ENCODE measurements at regions not wholly inside any gene's neighbourhood (a gene's known extent, or its start where the extent isn't known, plus 50 kb on each side); places are given as distances from the start of the nearest gene placed in this dataset.

- Histone ChIP-seq H3K4me1 (ENCODE audit: insufficient read depth, low read length) (no peaks in the 10 kb centered on the region), H3K9me3 (ENCODE audit: low read length) (no peaks in the 10 kb centered on the region), H2AFZ (ENCODE audit: low read depth, low read length) (no peak overlapping the region), H3K4me3 (ENCODE audit: low read length) (no peak overlapping the region), H3K27me3 (ENCODE audit: insufficient read depth, low read length) (no peaks in the 10 kb centered on the region), H3K36me3 (ENCODE audit: insufficient read depth, low read length) (no peaks in the 10 kb centered on the region)
These were observed 168.8 kb upstream of the ST8SIA2 start for GRCh38 chr15:92224843-92225242.

DNA sequence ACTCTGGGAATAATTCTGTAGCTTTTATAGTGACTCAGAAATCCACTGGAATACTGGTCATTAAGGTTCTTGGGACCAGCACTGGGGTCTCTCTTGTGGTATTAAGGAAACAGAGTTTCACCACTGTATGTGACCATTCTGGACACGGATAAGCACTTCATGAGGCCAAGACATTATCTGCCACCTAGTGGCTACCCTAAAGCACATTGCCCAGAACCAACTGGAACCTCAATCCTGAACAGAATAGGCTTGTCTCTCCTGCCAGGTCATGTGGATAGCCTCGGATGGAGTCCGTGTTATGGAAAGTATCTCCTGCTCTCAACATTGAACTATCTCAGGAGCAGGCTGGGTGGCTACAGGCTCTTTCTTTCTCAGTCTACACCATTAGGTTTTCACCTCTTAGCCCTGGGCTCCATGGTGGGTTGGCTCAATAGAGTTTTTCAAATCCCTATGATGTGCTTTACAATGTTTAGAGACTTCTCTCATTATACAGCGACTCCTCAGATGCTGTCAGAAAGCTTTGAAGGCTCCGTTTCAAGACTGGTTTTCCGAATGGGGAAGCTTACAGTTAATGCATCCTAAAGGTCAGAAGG is 167.6 kb upstream of the ST8SIA2 start:
- no peak overlapping the region for H2AFZ ChIP-seq (ENCODE audit: low read depth, low read length)
- no peaks in the 10 kb centered on the region for H3K9me3 ChIP-seq (ENCODE audit: low read length)
- H3K4me3 ChIP-seq (ENCODE audit: low read length), result no peak overlapping the region
- H3K4me1 ChIP-seq (ENCODE audit: insufficient read depth, low read length), result no peaks in the 10 kb centered on the region
- no peaks in the 10 kb centered on the region for H3K36me3 ChIP-seq (ENCODE audit: insufficient read depth, low read length)
- no peaks in the 10 kb centered on the region for H3K27me3 ChIP-seq (ENCODE audit: insufficient read depth, low read length)

- Histone ChIP-seq H2AFZ (ENCODE audit: low read depth, low read length) (no peak overlapping the region), H3K4me1 (ENCODE audit: insufficient read depth, low read length) (no peaks in the 10 kb centered on the region), H3K27me3 (ENCODE audit: insufficient read depth, low read length) (no peaks in the 10 kb centered on the region), H3K4me3 (ENCODE audit: low read length) (no peak overlapping the region), H3K9me3 (ENCODE audit: low read length) (no peaks in the 10 kb centered on the region), H3K36me3 (ENCODE audit: insufficient read depth, low read length) (no peaks in the 10 kb centered on the region)
These were observed 164.9 kb upstream of the ST8SIA2 start for GRCh38 chr15:92228830-92229229.

DNA sequence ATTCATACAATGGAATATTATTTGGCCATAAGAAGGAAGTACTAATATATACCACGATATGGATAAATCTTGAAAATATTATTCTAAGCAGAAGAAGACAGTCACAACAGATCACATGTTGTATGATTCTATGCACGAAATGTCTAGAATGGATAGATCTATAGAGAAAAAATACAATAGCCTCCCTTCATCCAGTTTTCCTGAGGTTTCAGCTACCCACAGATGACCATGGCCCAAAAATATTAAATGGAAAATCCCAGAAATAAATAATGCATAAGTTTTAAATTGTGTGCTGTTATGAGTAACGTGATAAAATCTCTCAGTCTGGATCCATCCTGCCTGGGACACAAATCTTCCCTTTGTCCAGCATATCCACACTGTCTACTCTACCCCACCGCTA is 162.2 kb upstream of the ST8SIA2 start:
- no peak overlapping the region for H2AFZ ChIP-seq (ENCODE audit: low read depth, low read length)
- H3K4me1 ChIP-seq (ENCODE audit: insufficient read depth, low read length), result no peaks in the 10 kb centered on the region
- no peaks in the 10 kb centered on the region for H3K36me3 ChIP-seq (ENCODE audit: insufficient read depth, low read length)
- H3K27me3 ChIP-seq (ENCODE audit: insufficient read depth, low read length), result no peaks in the 10 kb centered on the region
- H3K9me3 ChIP-seq (ENCODE audit: low read length), result no peaks in the 10 kb centered on the region
- H3K4me3 ChIP-seq (ENCODE audit: low read length), result no peak overlapping the region

DNA sequence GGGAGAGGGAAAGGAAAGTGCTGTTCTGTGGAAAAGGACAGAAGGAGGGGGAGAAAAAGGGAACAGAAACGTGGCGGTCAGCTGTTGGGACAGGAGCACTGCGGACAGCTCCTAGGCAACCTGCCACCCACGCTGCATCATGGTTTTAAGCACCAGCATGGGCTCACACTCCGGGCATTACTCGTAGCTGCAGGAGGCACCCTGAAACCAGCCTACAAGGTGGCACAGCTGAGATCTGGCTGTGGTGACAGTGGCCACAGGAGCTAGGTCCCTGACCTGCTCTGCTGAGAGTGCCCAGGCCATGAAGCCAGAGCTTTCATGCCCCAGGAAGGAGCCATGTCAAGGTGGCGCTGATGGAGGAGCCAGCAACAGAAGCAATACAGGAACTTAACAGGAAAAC is 161.4 kb upstream of the ST8SIA2 start:
- no peak overlapping the region for H3K4me3 ChIP-seq (ENCODE audit: low read length)
- no peaks in the 10 kb centered on the region for H3K4me1 ChIP-seq (ENCODE audit: insufficient read depth, low read length)
- no peak overlapping the region for H2AFZ ChIP-seq (ENCODE audit: low read depth, low read length)
- H3K36me3 ChIP-seq (ENCODE audit: insufficient read depth, low read length), result no peaks in the 10 kb centered on the region
- H3K9me3 ChIP-seq (ENCODE audit: low read length), result no peaks in the 10 kb centered on the region
- H3K27me3 ChIP-seq (ENCODE audit: insufficient read depth, low read length), result no peaks in the 10 kb centered on the region

DNA sequence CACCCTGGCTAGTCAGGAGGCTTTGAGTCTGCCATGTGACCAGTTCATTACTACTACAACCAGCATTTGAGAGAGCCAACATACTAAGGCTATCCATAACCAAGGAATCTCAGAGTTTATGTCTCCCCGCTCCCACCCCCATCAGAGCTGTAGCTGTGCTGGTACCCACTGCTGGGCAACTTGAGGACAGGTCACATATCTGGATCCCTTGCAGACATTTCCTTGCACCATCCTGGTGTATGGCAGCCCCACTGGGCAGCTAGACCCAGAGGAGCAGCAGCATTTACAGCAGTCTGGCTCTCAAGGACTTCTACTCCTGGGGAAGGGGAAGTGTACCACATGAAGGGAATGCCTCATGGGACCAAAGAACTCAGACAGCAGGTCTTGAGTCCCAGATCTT is 160.8 kb upstream of the ST8SIA2 start:
- Histone ChIP-seq H2AFZ (ENCODE audit: low read depth, low read length) (no peak overlapping the region), H3K4me1 (ENCODE audit: insufficient read depth, low read length) (no peaks in the 10 kb centered on the region), H3K4me3 (ENCODE audit: low read length) (no peak overlapping the region), H3K9me3 (ENCODE audit: low read length) (no peaks in the 10 kb centered on the region), H3K36me3 (ENCODE audit: insufficient read depth, low read length) (no peaks in the 10 kb centered on the region), H3K27me3 (ENCODE audit: insufficient read depth, low read length) (no peaks in the 10 kb centered on the region)

DNA sequence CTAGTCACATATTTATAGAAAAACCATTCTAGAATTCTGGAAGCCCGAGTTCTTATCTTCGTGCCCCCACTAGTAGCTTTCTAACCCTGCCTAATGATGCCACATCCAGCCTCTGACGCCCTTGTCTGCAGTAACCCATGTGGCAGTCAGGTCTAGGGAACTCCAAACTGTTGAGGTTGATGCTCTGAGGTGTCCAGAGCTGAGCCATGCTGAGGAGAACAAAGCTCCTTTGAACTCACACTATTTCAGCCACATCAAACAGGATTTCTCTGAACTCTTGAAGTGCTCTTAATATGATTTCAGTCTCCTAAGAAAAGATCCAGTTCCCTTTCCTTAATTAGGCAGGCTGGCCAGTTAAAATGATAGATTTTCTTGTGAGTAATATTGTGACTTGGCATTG is 150.5 kb upstream of the ST8SIA2 start:
- Histone ChIP-seq H2AFZ (ENCODE audit: low read depth, low read length) (no peak overlapping the region), H3K9me3 (ENCODE audit: low read length) (no peaks in the 10 kb centered on the region), H3K36me3 (ENCODE audit: insufficient read depth, low read length) (no peaks in the 10 kb centered on the region), H3K4me3 (ENCODE audit: low read length) (no peak overlapping the region), H3K27me3 (ENCODE audit: insufficient read depth, low read length) (no peaks in the 10 kb centered on the region), H3K4me1 (ENCODE audit: insufficient read depth, low read length) (no peaks in the 10 kb centered on the region)

DNA sequence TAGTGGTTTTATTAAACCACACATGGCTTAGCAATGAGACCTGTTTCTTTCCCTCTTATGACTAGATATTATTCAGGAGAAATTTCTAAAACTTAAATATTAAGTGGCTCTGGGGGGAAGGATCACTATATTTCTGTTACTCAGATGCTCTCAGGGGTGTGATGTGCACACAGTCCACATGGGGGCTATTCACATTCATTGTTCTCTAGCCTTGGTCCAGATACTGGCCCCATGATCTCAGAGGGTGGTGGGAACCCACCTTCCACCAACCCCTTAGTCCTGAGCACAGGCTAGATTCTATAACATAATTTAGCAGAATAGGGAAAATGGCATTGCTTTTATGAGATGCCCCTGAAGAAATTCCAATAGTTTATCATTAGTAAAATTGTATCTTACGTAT is 149.0 kb upstream of the ST8SIA2 start:
- H3K36me3 ChIP-seq (ENCODE audit: insufficient read depth, low read length), result no peaks in the 10 kb centered on the region
- H3K4me1 ChIP-seq (ENCODE audit: insufficient read depth, low read length), result no peaks in the 10 kb centered on the region
- H3K4me3 ChIP-seq (ENCODE audit: low read length), result no peak overlapping the region
- H3K9me3 ChIP-seq (ENCODE audit: low read length), result no peaks in the 10 kb centered on the region
- no peaks in the 10 kb centered on the region for H3K27me3 ChIP-seq (ENCODE audit: insufficient read depth, low read length)
- no peak overlapping the region for H2AFZ ChIP-seq (ENCODE audit: low read depth, low read length)

GRCh38 chr15:92247649-92248242 is 145.9 kb upstream of the ST8SIA2 start:
- Histone ChIP-seq H3K9me3 (ENCODE audit: low read length) (no peaks in the 10 kb centered on the region), H3K4me1 (ENCODE audit: insufficient read depth, low read length) (no peaks in the 10 kb centered on the region), H3K27me3 (ENCODE audit: insufficient read depth, low read length) (no peaks in the 10 kb centered on the region), H2AFZ (ENCODE audit: low read depth, low read length) (no peak overlapping the region), H3K36me3 (ENCODE audit: insufficient read depth, low read length) (no peaks in the 10 kb centered on the region), H3K4me3 (ENCODE audit: low read length) (no peak overlapping the region)

GRCh38 chr15:92266796-92267685 is 126.6 kb upstream of the ST8SIA2 start:
- no peak overlapping the region for H2AFZ ChIP-seq (ENCODE audit: low read depth, low read length)
- H3K36me3 ChIP-seq (ENCODE audit: insufficient read depth, low read length), result no peaks in the 10 kb centered on the region
- H3K27me3 ChIP-seq (ENCODE audit: insufficient read depth, low read length), result no peaks in the 10 kb centered on the region
- no peak overlapping the region for H3K4me3 ChIP-seq (ENCODE audit: low read length)
- H3K4me1 ChIP-seq (ENCODE audit: insufficient read depth, low read length), result no peaks in the 10 kb centered on the region
- no peaks in the 10 kb centered on the region for H3K9me3 ChIP-seq (ENCODE audit: low read length)

DNA sequence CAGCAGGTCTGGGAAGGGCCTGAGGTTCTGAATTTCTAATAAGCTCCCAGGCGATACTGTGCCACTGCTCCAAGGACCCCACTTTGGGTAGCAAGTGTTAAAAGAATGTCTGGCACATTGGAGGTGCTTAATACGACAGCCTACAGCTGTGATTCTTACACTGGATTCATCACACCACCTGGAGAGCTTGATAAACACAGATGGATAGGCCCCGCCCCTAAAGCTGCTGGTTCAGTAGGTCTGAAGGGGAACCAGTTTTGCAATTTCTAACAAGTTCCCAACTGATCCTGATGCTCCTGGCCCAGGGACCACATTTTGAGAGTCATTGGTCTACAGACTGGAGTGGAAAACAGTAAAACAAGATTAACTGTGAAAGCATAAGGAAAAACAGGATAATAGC is 124.8 kb upstream of the ST8SIA2 start:
- no peak overlapping the region for H3K4me3 ChIP-seq (ENCODE audit: low read length)
- no peaks in the 10 kb centered on the region for H3K4me1 ChIP-seq (ENCODE audit: insufficient read depth, low read length)
- H3K36me3 ChIP-seq (ENCODE audit: insufficient read depth, low read length), result no peaks in the 10 kb centered on the region
- no peaks in the 10 kb centered on the region for H3K9me3 ChIP-seq (ENCODE audit: low read length)
- no peak overlapping the region for H2AFZ ChIP-seq (ENCODE audit: low read depth, low read length)
- no peaks in the 10 kb centered on the region for H3K27me3 ChIP-seq (ENCODE audit: insufficient read depth, low read length)

DNA sequence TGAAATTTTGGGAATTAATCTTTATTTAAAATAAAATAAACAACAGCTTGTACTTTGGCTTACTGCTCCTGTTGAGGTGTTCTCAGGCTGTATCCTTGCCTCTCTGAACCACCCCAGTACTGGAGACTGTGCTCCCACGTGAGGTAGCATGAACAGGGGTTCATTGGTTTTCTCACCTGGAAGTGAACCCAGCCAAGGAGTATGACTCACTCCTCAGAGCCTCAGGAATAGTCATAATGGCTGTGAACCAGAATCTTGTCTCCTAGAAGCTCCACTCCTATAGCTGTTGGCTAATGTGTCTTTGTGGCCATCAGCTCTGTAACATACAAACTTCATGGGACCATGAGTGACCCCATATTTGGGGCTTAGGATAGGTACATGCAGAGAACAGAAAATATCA is 122.5 kb upstream of the ST8SIA2 start:
- Histone ChIP-seq H3K36me3 (ENCODE audit: insufficient read depth, low read length) (no peaks in the 10 kb centered on the region), H3K27me3 (ENCODE audit: insufficient read depth, low read length) (no peaks in the 10 kb centered on the region), H3K4me1 (ENCODE audit: insufficient read depth, low read length) (no peaks in the 10 kb centered on the region), H3K9me3 (ENCODE audit: low read length) (no peaks in the 10 kb centered on the region), H2AFZ (ENCODE audit: low read depth, low read length) (no peak overlapping the region), H3K4me3 (ENCODE audit: low read length) (no peak overlapping the region)

- Histone ChIP-seq H2AFZ (ENCODE audit: low read depth, low read length) (no peak overlapping the region), H3K9me3 (ENCODE audit: low read length) (no peaks in the 10 kb centered on the region), H3K27me3 (ENCODE audit: insufficient read depth, low read length) (no peaks in the 10 kb centered on the region), H3K4me3 (ENCODE audit: low read length) (no peak overlapping the region), H3K36me3 (ENCODE audit: insufficient read depth, low read length) (no peaks in the 10 kb centered on the region), H3K4me1 (ENCODE audit: insufficient read depth, low read length) (no peaks in the 10 kb centered on the region)
These were observed 121.6 kb upstream of the ST8SIA2 start for GRCh38 chr15:92272106-92272505.
